HCT116 (cell line): ENCODE measurements at regions not wholly inside any gene's neighbourhood (a gene's known extent, or its start where the extent isn't known, plus 50 kb on each side); places are given as distances from the start of the nearest gene placed in this dataset.

Experiments
- ATAC-seq: fragments of 200-7000 bp; cut with Tn5 transposase; 2 replicates; pipeline ENCODE4 v1.9.1; 2020; ENCODE audit warnings: mild to moderate bottlenecking, moderate library complexity
- BruUV-seq: library from RNA; stranded (reverse); fragments of 400-500 nt; replicated peaks from 2 replicates; lab custom pipeline; 2021; lab: Mats Ljungman, UMichigan
- CTCF ChIA-PET: fragments of 300-600 bp; sonication (Branson Sonifier 250); formaldehyde crosslinking; loops from one replicate; lab custom pipeline; 2021; ENCODE audit warnings: antibody characterized with exemption; lab: Charles Lee
- POLR2A ChIA-PET: fragments of 300-600, 350-600 bp; sonication (Branson Sonifier 250); formaldehyde crosslinking; loops from one replicate; lab custom pipeline; 2021; ENCODE audit warnings: antibody characterized with exemption; lab: Charles Lee
- RAD21 ChIA-PET, 2 experiments: fragments of 300-600 bp; sonication (Branson Sonifier 250); formaldehyde crosslinking; loops; one replicate each; lab custom pipeline; 2023; ENCODE audit warnings: low total read pairs in 2 of 2; ENCODE audit not compliant: uncharacterized antibody in 2 of 2, unreplicated experiment in 2 of 2, low non-redundant PET in 1 of 2; lab: Charles Lee
- DNase-seq: peaks from one replicate; pipeline ENCODE4 v3.0.0-alpha.2; 2010; ENCODE audit warnings: low read depth, low spot score
- H2AFZ ChIP-seq: fragments of 200-600 bp; shearing (Covaris generic), sonication (generic); 2 replicates; pipeline ENCODE4 v1.6.1; 2017; ENCODE audit warnings: low read depth, mixed run types, mixed read lengths, antibody characterized with exemption, low read length; ENCODE audit not compliant: poor library complexity, severe bottlenecking
- H3K27ac ChIP-seq: 2 replicates; pipeline ENCODE4 v1.5.1; 2012; ENCODE audit warnings: low read depth, low read length
- H3K27me3 ChIP-seq: fragments of 200-600 bp; sonication (generic); 2 replicates; pipeline ENCODE4 v1.6.1; 2016; ENCODE audit warnings: mixed run types, low read length, mixed read lengths; ENCODE audit not compliant: insufficient read depth
- H3K36me3 ChIP-seq, 2 experiments: fragments of 200-500 bp in 1 of 2; fragments of 200-600 bp in 1 of 2; sonication (Bioruptor generic) in 1 of 2; sonication (generic) in 1 of 2; 2 replicates each; pipeline versions ENCODE4 v1.5.1 to v1.6.1; 2014 to 2016; ENCODE audit warnings: low read length in 2 of 2, inconsistent platforms in 1 of 2, mixed read lengths in 1 of 2, mixed run types in 1 of 2; ENCODE audit not compliant: insufficient read depth in 2 of 2, control insufficient read depth in 1 of 2
- H3K4me1 ChIP-seq, 2 experiments: fragments of 200-600 bp in 1 of 2; sonication (generic) in 1 of 2; 2 replicates each; pipeline versions ENCODE4 v1.5.1 to v1.6.1; 2012 to 2017; ENCODE audit warnings: low read length in 2 of 2, inconsistent platforms in 1 of 2, mild to moderate bottlenecking in 1 of 2, mixed read lengths in 1 of 2, mixed run types in 1 of 2, moderate library complexity in 1 of 2; ENCODE audit not compliant: insufficient read depth in 2 of 2, control insufficient read depth in 1 of 2
- H3K4me2 ChIP-seq: fragments of 200-600 bp; sonication (generic); 2 replicates; pipeline ENCODE4 v1.6.1; 2017; ENCODE audit warnings: mixed run types, low read length, mixed read lengths
- H3K4me3 ChIP-seq, 2 experiments: fragments of 200-600 bp in 1 of 2; sonication (generic) in 1 of 2; replicated peaks in 1 of 2; 2 replicates each; pipeline ENCODE4 v1.5.1; 2011 to 2016; ENCODE audit warnings: low read length in 2 of 2, control low read depth in 1 of 2, low read depth in 1 of 2, mild to moderate bottlenecking in 1 of 2, mixed read lengths in 1 of 2, mixed run types in 1 of 2
- H3K79me2 ChIP-seq: fragments of 200-600 bp; sonication (generic); 2 replicates; pipeline ENCODE4 v1.6.1; 2017; ENCODE audit warnings: mild to moderate bottlenecking, mixed run types, low read length, moderate library complexity, mixed read lengths; ENCODE audit not compliant: insufficient read depth
- H3K9ac ChIP-seq: fragments of 200-600 bp; sonication (generic); 2 replicates; pipeline ENCODE4 v1.6.1; 2016; ENCODE audit warnings: low read length, mixed read lengths
- H3K9me2 ChIP-seq: fragments of 200-600 bp; sonication (generic), shearing (Covaris generic); 2 replicates; pipeline ENCODE4 v1.6.1; 2017; ENCODE audit warnings: mixed run types, mild to moderate bottlenecking, moderate library complexity; ENCODE audit not compliant: insufficient read depth
- H3K9me3 ChIP-seq, 2 experiments: fragments of 200-500 bp in 1 of 2; fragments of 200-600 bp in 1 of 2; sonication (Bioruptor generic) in 1 of 2; sonication (generic) in 1 of 2; 2 replicates each; pipeline ENCODE4 v1.6.1; 2014 to 2017; ENCODE audit warnings: low read length in 2 of 2, mixed read lengths in 2 of 2, inconsistent platforms in 1 of 2, low read depth in 1 of 2, mild to moderate bottlenecking in 1 of 2, mixed run types in 1 of 2, moderate library complexity in 1 of 2; ENCODE audit not compliant: control insufficient read depth in 1 of 2, insufficient read depth in 1 of 2
- H4K20me1 ChIP-seq: fragments of 200-600 bp; sonication (generic), shearing (Covaris generic); 2 replicates; pipeline ENCODE4 v1.6.1; 2017; ENCODE audit warnings: mixed run types, mild to moderate bottlenecking, moderate library complexity; ENCODE audit not compliant: insufficient read depth
- CBX3 ChIP-seq: IDR thresholded peaks from 2 replicates; pipeline ENCODE4 v1.6.1; 2012; ENCODE audit warnings: low read depth
- CEBPB ChIP-seq: IDR thresholded peaks from 2 replicates; pipeline ENCODE4 v1.6.1; 2012; ENCODE audit warnings: low read depth
- EGR1 ChIP-seq: IDR thresholded peaks from 2 replicates; pipeline ENCODE4 v1.6.1; 2012; ENCODE audit warnings: low read depth
- FOSL1 ChIP-seq: IDR thresholded peaks from 2 replicates; pipeline ENCODE4 v1.6.1; 2012; ENCODE audit warnings: low read depth
- JUND ChIP-seq: IDR thresholded peaks from 2 replicates; pipeline ENCODE4 v1.6.1; 2012
- POLR2A ChIP-seq: IDR thresholded peaks from 2 replicates; pipeline ENCODE4 v1.7.0; 2011; ENCODE audit warnings: borderline replicate concordance; ENCODE audit not compliant: insufficient read depth, insufficient read length; ENCODE audit errors: extremely low read depth
- POLR2AphosphoS5 ChIP-seq: IDR thresholded peaks from 2 replicates; pipeline ENCODE4 v1.6.1; 2011; ENCODE audit warnings: mild to moderate bottlenecking, low read depth, low read length, moderate library complexity
- RAD21 ChIP-seq: IDR thresholded peaks from 2 replicates; pipeline ENCODE4 v1.6.1; 2012; ENCODE audit warnings: low read depth, mild to moderate bottlenecking
- SP1 ChIP-seq: IDR thresholded peaks from 2 replicates; pipeline ENCODE4 v1.6.1; 2012; ENCODE audit warnings: low read depth
- SRF ChIP-seq: IDR thresholded peaks from 2 replicates; pipeline ENCODE4 v1.6.1; 2012; ENCODE audit warnings: low read depth
- TCF7L2 ChIP-seq: IDR thresholded peaks from 2 replicates; pipeline ENCODE4 v1.7.0; 2011; ENCODE audit warnings: borderline replicate concordance, inconsistent platforms; ENCODE audit not compliant: insufficient read depth, insufficient read length; ENCODE audit errors: extremely low read depth
- YY1 ChIP-seq: IDR thresholded peaks from 2 replicates; pipeline ENCODE4 v1.6.1; 2011; ENCODE audit warnings: low read length, low read depth, moderate library complexity, mild to moderate bottlenecking; ENCODE audit not compliant: insufficient replicate concordance; ENCODE audit errors: extremely low read depth
- ZFX ChIP-seq: fragments of 450-650 bp; IDR thresholded peaks from 2 replicates; pipeline ENCODE4 v1.6.1; 2017
- ZNF274 ChIP-seq: fragments of 200-500 bp; sonication (Bioruptor generic); IDR thresholded peaks from 2 replicates; pipeline ENCODE4 v1.6.1; 2014; ENCODE audit warnings: mild to moderate bottlenecking, low read depth, low read length, inconsistent platforms
- intact Hi-C: fragments of 100-400 bp; cut with micrococcal nuclease; formaldehyde crosslinking; loops from 2 replicates; pipeline ENCODE4 v1.10.0; 2022
- TF ChIP-seq, protein P1 (sequence below): IDR thresholded peaks from 2 replicates; pipeline ENCODE4 v1.6.1; 2012
- TF ChIP-seq, protein P2 (sequence below): IDR thresholded peaks from 2 replicates; pipeline ENCODE4 v1.6.1; 2012; ENCODE audit warnings: low read depth

DNA sequence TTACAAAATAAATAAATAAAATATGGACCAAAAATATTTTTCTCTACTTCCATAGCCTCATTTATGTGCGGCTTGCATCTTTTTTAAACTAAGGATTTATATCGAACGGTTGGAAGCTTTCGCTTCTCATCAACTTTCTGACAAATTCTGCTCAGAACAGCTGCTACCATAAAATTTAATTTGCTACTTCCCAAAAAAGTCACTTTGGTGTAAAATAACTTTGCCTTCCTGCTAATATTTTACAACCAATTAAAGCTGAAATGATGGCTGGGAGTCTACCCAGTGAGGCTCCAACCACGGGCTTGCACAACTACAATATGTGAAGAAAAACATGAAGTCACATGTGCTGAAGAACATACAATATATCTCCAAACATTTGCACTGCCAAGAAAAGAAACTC, 253.1 kb upstream of the NEBL start:
- no peak for ATAC-seq
- intact Hi-C loops: no loop called here
- CTCF ChIA-PET: no interaction called here

DNA sequence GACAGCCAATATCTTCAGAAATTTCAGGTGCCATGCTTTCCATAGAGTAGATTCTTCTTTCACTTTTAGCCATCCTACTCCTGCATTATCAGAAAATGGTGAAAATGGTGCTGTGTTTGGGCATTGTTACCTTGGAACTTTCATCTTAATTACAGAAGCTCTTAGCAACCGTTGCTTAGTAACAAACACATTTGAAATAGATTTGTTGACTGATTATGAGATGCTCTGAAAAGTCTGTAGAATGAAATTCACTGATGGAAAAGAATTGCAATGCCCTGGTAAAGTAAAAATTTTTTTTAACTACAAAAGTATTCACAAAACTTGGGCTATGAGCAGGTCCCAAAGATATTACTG, 249.3 kb upstream of the NEBL start:
- intact Hi-C loops: no loop called here
- H3K4me1 ChIP-seq: no peaks in the 10 kb centered on the region
- no peak overlapping the region for H3K4me3 ChIP-seq
- no peak overlapping the region for H3K4me2 ChIP-seq
- no peaks in the 10 kb centered on the region for H3K36me3 ChIP-seq
- no peak overlapping the region for H2AFZ ChIP-seq
- no TSS peak for BruUV-seq
- no peaks in the 10 kb centered on the region for H3K79me2 ChIP-seq
- H3K27ac ChIP-seq: no peak overlapping the region
- DNase-seq (no peak), ATAC-seq (no peak)
- no peaks in the 10 kb centered on the region for H3K9me2 ChIP-seq
- TF ChIP-seq EGR1 (no peak), TCF7L2 (no peak), ZFX (no peak), RAD21 (no peak), SRF (no peak), JUND (no peak), SP1 (no peak), YY1 (no peak), CEBPB (no peak), POLR2AphosphoS5 (no peak), CBX3 (no peak), ZNF274 (no peak)
- TF ChIP-seq, protein P1, sequence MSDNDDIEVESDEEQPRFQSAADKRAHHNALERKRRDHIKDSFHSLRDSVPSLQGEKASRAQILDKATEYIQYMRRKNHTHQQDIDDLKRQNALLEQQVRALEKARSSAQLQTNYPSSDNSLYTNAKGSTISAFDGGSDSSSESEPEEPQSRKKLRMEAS: no peak
- TF ChIP-seq, protein P2, sequence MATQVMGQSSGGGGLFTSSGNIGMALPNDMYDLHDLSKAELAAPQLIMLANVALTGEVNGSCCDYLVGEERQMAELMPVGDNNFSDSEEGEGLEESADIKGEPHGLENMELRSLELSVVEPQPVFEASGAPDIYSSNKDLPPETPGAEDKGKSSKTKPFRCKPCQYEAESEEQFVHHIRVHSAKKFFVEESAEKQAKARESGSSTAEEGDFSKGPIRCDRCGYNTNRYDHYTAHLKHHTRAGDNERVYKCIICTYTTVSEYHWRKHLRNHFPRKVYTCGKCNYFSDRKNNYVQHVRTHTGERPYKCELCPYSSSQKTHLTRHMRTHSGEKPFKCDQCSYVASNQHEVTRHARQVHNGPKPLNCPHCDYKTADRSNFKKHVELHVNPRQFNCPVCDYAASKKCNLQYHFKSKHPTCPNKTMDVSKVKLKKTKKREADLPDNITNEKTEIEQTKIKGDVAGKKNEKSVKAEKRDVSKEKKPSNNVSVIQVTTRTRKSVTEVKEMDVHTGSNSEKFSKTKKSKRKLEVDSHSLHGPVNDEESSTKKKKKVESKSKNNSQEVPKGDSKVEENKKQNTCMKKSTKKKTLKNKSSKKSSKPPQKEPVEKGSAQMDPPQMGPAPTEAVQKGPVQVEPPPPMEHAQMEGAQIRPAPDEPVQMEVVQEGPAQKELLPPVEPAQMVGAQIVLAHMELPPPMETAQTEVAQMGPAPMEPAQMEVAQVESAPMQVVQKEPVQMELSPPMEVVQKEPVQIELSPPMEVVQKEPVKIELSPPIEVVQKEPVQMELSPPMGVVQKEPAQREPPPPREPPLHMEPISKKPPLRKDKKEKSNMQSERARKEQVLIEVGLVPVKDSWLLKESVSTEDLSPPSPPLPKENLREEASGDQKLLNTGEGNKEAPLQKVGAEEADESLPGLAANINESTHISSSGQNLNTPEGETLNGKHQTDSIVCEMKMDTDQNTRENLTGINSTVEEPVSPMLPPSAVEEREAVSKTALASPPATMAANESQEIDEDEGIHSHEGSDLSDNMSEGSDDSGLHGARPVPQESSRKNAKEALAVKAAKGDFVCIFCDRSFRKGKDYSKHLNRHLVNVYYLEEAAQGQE: no peak
- no peak overlapping the region for H3K9ac ChIP-seq
- H4K20me1 ChIP-seq: no peaks in the 10 kb centered on the region
- POLR2A ChIA-PET: no interaction called here
- H3K9me3 ChIP-seq: no peaks in the 10 kb centered on the region
- RAD21 ChIA-PET: no interaction called here
- no peaks in the 10 kb centered on the region for H3K27me3 ChIP-seq
- CTCF ChIA-PET: no interaction called here

More for the DNA sequence above, 253.1 kb upstream of the NEBL start:
- POLR2A ChIA-PET: no interaction called here
- no peak overlapping the region for H3K27ac ChIP-seq
- H3K4me1 ChIP-seq: no peaks in the 10 kb centered on the region
- H2AFZ ChIP-seq: no peak overlapping the region
- no peak overlapping the region for H3K9ac ChIP-seq
- no peak for DNase-seq
- no peaks in the 10 kb centered on the region for H3K9me2 ChIP-seq
- H3K4me2 ChIP-seq: no peak overlapping the region
- H3K36me3 ChIP-seq: no peaks in the 10 kb centered on the region
- TF ChIP-seq CEBPB: no peak
- TF ChIP-seq SP1: no peak
- TF ChIP-seq POLR2A: no peak
- TF ChIP-seq RAD21: no peak
- TF ChIP-seq CBX3: no peak
- TF ChIP-seq FOSL1: no peak
- no peak for TF ChIP-seq ZFX
- RAD21 ChIA-PET: no interaction called here
- H3K79me2 ChIP-seq: no peaks in the 10 kb centered on the region
- H4K20me1 ChIP-seq: no peaks in the 10 kb centered on the region
- H3K4me3 ChIP-seq: no peak overlapping the region
- no peaks in the 10 kb centered on the region for H3K27me3 ChIP-seq
- no TSS peak for BruUV-seq
- no peaks in the 10 kb centered on the region for H3K9me3 ChIP-seq
